ENCODE measurements at regions not wholly inside any gene's neighbourhood (a gene's known extent, or its start where the extent isn't known, plus 50 kb on each side); places are given as distances from the start of the nearest gene placed in this dataset.

DNA sequence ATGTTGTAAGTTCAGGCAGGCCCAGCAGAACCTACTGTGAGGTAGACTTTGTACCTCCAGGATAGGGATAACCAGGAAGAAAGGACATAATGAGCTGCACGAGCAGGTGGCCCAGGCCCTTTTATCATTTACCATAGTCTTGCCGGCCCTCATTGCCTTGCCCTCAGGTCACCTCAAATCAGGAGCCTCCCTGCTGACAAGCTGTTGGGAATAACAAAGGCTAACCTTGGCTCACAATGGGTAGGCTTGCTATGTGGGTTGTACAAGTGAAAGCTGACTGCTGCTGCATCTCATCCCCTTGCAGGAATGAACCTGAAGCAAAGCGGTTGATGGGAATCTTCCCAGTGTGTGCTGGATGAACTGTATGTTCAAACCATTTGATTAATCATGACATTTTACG, 159.5 kb upstream of the ACTBL2 start:
- Histone ChIP-seq H2BK20ac (ENCODE audit: low read length) (no peak overlapping the region), H3K79me2 (ENCODE audit: control insufficient read depth in 1 of 2, insufficient read depth in 2 of 2, low read length in 2 of 2) (no peaks in the 10 kb centered on the region), H2AFZ (ENCODE audit: low read length) (no peak overlapping the region), H2BK12ac (ENCODE audit: low read depth, low read length) (no peak overlapping the region), H2BK120ac (replicated peaks; ENCODE audit: low read depth, low read length) (no peak overlapping the region), H2BK5ac (ENCODE audit: low read depth, low read length) (no peak overlapping the region), H3K79me1 (ENCODE audit: low read depth, low read length) (no peaks in the 10 kb centered on the region), H3K4me1 (replicated peaks in 1 of 4; ENCODE audit: control insufficient read depth in 3 of 4, insufficient read depth in 4 of 4, low read length in 3 of 4) (peaks cover 0 to 5% (median 0%) of the 10 kb centered on the region in 4 experiments; a peak in 2 of 7 replicates), H4K20me1 (replicated peaks in 1 of 2; ENCODE audit: control insufficient read depth in 1 of 2, insufficient read depth in 2 of 2, low read length in 2 of 2) (no peaks in the 10 kb centered on the region), H3K9ac (replicated peaks in 1 of 4; ENCODE audit: extremely low read depth in 1 of 4, low read depth in 3 of 4, low read length in 3 of 4) (no peak overlapping the region), H4K8ac (ENCODE audit: extremely low read depth, insufficient read depth, low read length) (no peak overlapping the region), H3K4ac (replicated peaks; ENCODE audit: insufficient read length, low read depth, low read length) (no peak overlapping the region), H3K14ac (ENCODE audit: insufficient read length) (no peak overlapping the region), H3K4me3 (ENCODE audit: extremely low read depth in 1 of 4, insufficient read depth in 2 of 4, low read depth in 3 of 4, low read length in 4 of 4) (no peak overlapping the region), H3K27me3 (replicated peaks in 1 of 4; ENCODE audit: control insufficient read depth in 3 of 4, extremely low read depth in 1 of 4, insufficient read depth in 3 of 4, low read length in 3 of 4) (no peaks in the 10 kb centered on the region), H3K4me2 (ENCODE audit: insufficient read depth in 1 of 2, low read depth in 2 of 2, low read length in 2 of 2) (no peak overlapping the region), H3K9me3 (ENCODE audit: insufficient read depth in 2 of 2, low read depth in 1 of 2, low read length in 1 of 2) (no peaks in the 10 kb centered on the region), H3K27ac (ENCODE audit: low read depth, low read length) (no peak overlapping the region), H4K91ac (replicated peaks; ENCODE audit: insufficient read length, low read length) (no peak overlapping the region), H2BK15ac (ENCODE audit: low read length) (no peak overlapping the region), H3K56ac (replicated peaks; ENCODE audit: insufficient read length, low read depth, low read length) (no peak overlapping the region), H3K36me3 (ENCODE audit: control insufficient read depth in 2 of 4, insufficient read depth in 4 of 4, low read length in 3 of 4) (no peaks in the 10 kb centered on the region), H3K18ac (ENCODE audit: extremely low read depth, low read length) (no peak overlapping the region), H3K23me2 (ENCODE audit: low read depth, low read length) (no peaks in the 10 kb centered on the region), H2AK5ac (ENCODE audit: low read depth, low read length) (no peak overlapping the region), H4K5ac (ENCODE audit: insufficient read length, low read depth, low read length) (no peak overlapping the region), H3K23ac (ENCODE audit: insufficient read length) (no peak overlapping the region)
- CTCF ChIA-PET (ENCODE audit: partially characterized antibody) = interaction anchor here (1.1 to 3.9 kb wide), 3 partner anchors 9 to 344 kb away, joined by 4 to 28 read pairs (median 4); no protein-coding TSS in a partner anchor
- DNase-seq (ENCODE audit: low read depth in 1 of 2, low spot score in 2 of 2) = no peak
- POLR2A ChIA-PET (ENCODE audit: partially characterized antibody) = no interaction called here
- no peak for TF ChIP-seq KDM5A (IDR thresholded peaks at IDR 0.05; ENCODE audit: low read length)
- TF ChIP-seq, protein P1, sequence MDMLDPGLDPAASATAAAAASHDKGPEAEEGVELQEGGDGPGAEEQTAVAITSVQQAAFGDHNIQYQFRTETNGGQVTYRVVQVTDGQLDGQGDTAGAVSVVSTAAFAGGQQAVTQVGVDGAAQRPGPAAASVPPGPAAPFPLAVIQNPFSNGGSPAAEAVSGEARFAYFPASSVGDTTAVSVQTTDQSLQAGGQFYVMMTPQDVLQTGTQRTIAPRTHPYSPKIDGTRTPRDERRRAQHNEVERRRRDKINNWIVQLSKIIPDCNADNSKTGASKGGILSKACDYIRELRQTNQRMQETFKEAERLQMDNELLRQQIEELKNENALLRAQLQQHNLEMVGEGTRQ (IDR thresholded peaks at IDR 0.05; ENCODE audit: low read length) = peak; percentile 42; the same call in 1 of the 2 replicates
- 0 out of 2 replicates have a peak, but pooled peaks have one; percentile 12 for TF ChIP-seq KDM1A (IDR thresholded peaks at IDR 0.05; ENCODE audit: borderline replicate concordance, low read length)
- TF ChIP-seq NANOG (IDR thresholded peaks at IDR 0.05; ENCODE audit: insufficient read depth, low read depth, low read length, poor library complexity, severe bottlenecking) = peak; percentile 21
- no peak for TF ChIP-seq SP4 (IDR thresholded peaks at IDR 0.05; ENCODE audit: low read length)
- WGBS, 2 experiments (ENCODE audit: extremely low coverage in 1 of 2, insufficient coverage in 1 of 2, insufficient read length in 1 of 2, insufficient replicate concordance in 2 of 2, low coverage in 1 of 2, low lambda C conversion rate in 2 of 2, missing lambda C conversion rate in 1 of 2) = 85% methylated on average over 4 of the region's 4 CpGs; no CpG with 5 or more reads in 1 of the 2 experiments
- FAIRE-seq = no peak

All from H1 (cell line).